ENCODE measurements at regions not wholly inside any gene's neighbourhood (a gene's known extent, or its start where the extent isn't known, plus 50 kb on each side); places are given as distances from the start of the nearest gene placed in this dataset.
A peak's percentile ranks its signal among the peaks of the same experiment; 100 is the strongest.

- ATAC-seq (no peak), DNase-seq (no peak)
- no peaks in the 10 kb centered on the region for H3K4me1 ChIP-seq
- no peak overlapping the region for H3K4me3 ChIP-seq
- no peak overlapping the region for H3K27ac ChIP-seq
- H3K36me3 ChIP-seq: no peaks in the 10 kb centered on the region
- peaks cover 22% of the 10 kb centered on the region for H3K27me3 ChIP-seq
- intact Hi-C loops (cut with DNase I): no loop called here
- no peaks in the 10 kb centered on the region for H3K9me3 ChIP-seq
- no peak for TF ChIP-seq CTCF (IDR thresholded peaks at IDR 0.05)
These were observed 104.4 kb upstream of the PRB2 start for GRCh38 chr12:11499806-11500187.

- peak; percentile 95 for ATAC-seq
- peak; percentile 89 for DNase-seq
- TF ChIP-seq CTCF (IDR thresholded peaks at IDR 0.05): no peak
- Histone ChIP-seq H3K4me1 (no peaks in the 10 kb centered on the region), H3K9me3 (no peaks in the 10 kb centered on the region), H3K27ac (no peak overlapping the region), H3K36me3 (no peaks in the 10 kb centered on the region), H3K27me3 (peaks cover 22% of the 10 kb centered on the region), H3K4me3 (no peak overlapping the region)
- intact Hi-C loops (cut with DNase I): no loop called here
These were observed 105.0 kb upstream of the PRB2 start for GRCh38 chr12:11500188-11500860.

GRCh38 chr12:11500861-11501230, 105.5 kb upstream of the PRB2 start:
- H3K27ac ChIP-seq: no peak overlapping the region
- no peak for TF ChIP-seq CTCF (IDR thresholded peaks at IDR 0.05)
- DNase-seq (no peak), ATAC-seq (no peak)
- H3K4me3 ChIP-seq: no peak overlapping the region
- intact Hi-C loops (cut with DNase I): no loop called here
- H3K27me3 ChIP-seq: peaks cover 22% of the 10 kb centered on the region
- H3K9me3 ChIP-seq: no peaks in the 10 kb centered on the region
- H3K36me3 ChIP-seq: no peaks in the 10 kb centered on the region
- H3K4me1 ChIP-seq: no peaks in the 10 kb centered on the region

- DNase-seq (no peak), ATAC-seq (no peak)
- intact Hi-C loops (cut with DNase I): no loop called here
- Histone ChIP-seq H3K27me3 (no peaks in the 10 kb centered on the region), H3K36me3 (no peaks in the 10 kb centered on the region), H3K4me3 (no peak overlapping the region), H3K9me3 (no peaks in the 10 kb centered on the region), H3K27ac (no peak overlapping the region), H3K4me1 (no peaks in the 10 kb centered on the region)
- no peak for TF ChIP-seq CTCF (IDR thresholded peaks at IDR 0.05)
These were observed 113.3 kb upstream of the PRB2 start for GRCh38 chr12:11508699-11509098.

GRCh38 chr12:11509326-11509725, 114.0 kb upstream of the PRB2 start:
- ATAC-seq: no peak
- no peak for TF ChIP-seq CTCF (IDR thresholded peaks at IDR 0.05)
- H3K27ac ChIP-seq: no peak overlapping the region

GRCh38 chr12:11510671-11511070, 115.3 kb upstream of the PRB2 start:
- ATAC-seq: no peak
- no peaks in the 10 kb centered on the region for H3K4me1 ChIP-seq
- H3K27ac ChIP-seq: no peak overlapping the region
- no peak for DNase-seq
- intact Hi-C loops (cut with DNase I): no loop called here
- TF ChIP-seq CTCF (IDR thresholded peaks at IDR 0.05): no peak
- no peaks in the 10 kb centered on the region for H3K9me3 ChIP-seq
- H3K36me3 ChIP-seq: no peaks in the 10 kb centered on the region
- H3K4me3 ChIP-seq: no peak overlapping the region
- H3K27me3 ChIP-seq: no peaks in the 10 kb centered on the region

More at GRCh38 chr12:11509326-11509725, 114.0 kb upstream of the PRB2 start:
- Histone ChIP-seq H3K27me3 (no peaks in the 10 kb centered on the region), H3K36me3 (no peaks in the 10 kb centered on the region), H3K4me3 (no peak overlapping the region), H3K9me3 (no peaks in the 10 kb centered on the region), H3K4me1 (no peaks in the 10 kb centered on the region)
- intact Hi-C loops (cut with DNase I): no loop called here
- no peak for DNase-seq
